PFSK-1 (cell line): ENCODE measurements at regions not wholly inside any gene's neighbourhood (a gene's known extent, or its start where the extent isn't known, plus 50 kb on each side); places are given as distances from the start of the nearest gene placed in this dataset.

Source experiments
- FOXP2 ChIP-seq: optimal IDR thresholded peaks from 2 replicates; pipeline ENCODE3; 2011; ENCODE audit warnings: borderline replicate concordance, control low read depth, inconsistent platforms; ENCODE audit not compliant: insufficient read depth; ENCODE audit errors: extremely low read length, extremely low read depth
- POLR2AphosphoS5 ChIP-seq: IDR thresholded peaks from 2 replicates; pipeline ENCODE4 v1.6.1; 2012; ENCODE audit warnings: low read depth, mild to moderate bottlenecking, control low read depth, low read length, moderate library complexity
- REST ChIP-seq, 2 experiments: IDR thresholded peaks; 2 replicates each; pipeline versions ENCODE4 v1.6.1 to v1.8.0; 2011 to 2012; ENCODE audit warnings: low read depth in 2 of 2, low read length in 2 of 2, control low read depth in 1 of 2, inconsistent platforms in 1 of 2, mild to moderate bottlenecking in 1 of 2, moderate library complexity in 1 of 2; ENCODE audit not compliant: insufficient read depth in 1 of 2
- SIN3A ChIP-seq: IDR thresholded peaks from 2 replicates; pipeline ENCODE4 v1.6.1; 2012; ENCODE audit warnings: mild to moderate bottlenecking, low read length, moderate library complexity, borderline replicate concordance; ENCODE audit not compliant: insufficient read depth
- TAF1 ChIP-seq: IDR thresholded peaks from 2 replicates; pipeline ENCODE4 v1.6.1; 2012; ENCODE audit warnings: low read length, control low read depth, borderline replicate concordance; ENCODE audit not compliant: insufficient read depth

GRCh38 chr2:105643405-105644173, 101.1 kb upstream of the NCK2 start:
- no peak for TF ChIP-seq SIN3A
- no peak for TF ChIP-seq REST (IDR thresholded peaks at IDR 0.05; ENCODE audit: insufficient read depth in 1 of 2, low read depth in 2 of 2, low read length in 2 of 2)
- no peak for TF ChIP-seq FOXP2
- TF ChIP-seq TAF1: no peak

GRCh38 chr2:105641389-105641811, 103.3 kb upstream of the NCK2 start:
- TF ChIP-seq TAF1 (no peak), REST (IDR thresholded peaks at IDR 0.05; ENCODE audit: insufficient read depth in 1 of 2, low read depth in 2 of 2, low read length in 2 of 2) (no peak), FOXP2 (no peak), SIN3A (no peak), POLR2AphosphoS5 (no peak)

- no peak for TF ChIP-seq TAF1
- TF ChIP-seq POLR2AphosphoS5: no peak
- no peak for TF ChIP-seq FOXP2
- TF ChIP-seq REST (IDR thresholded peaks at IDR 0.05; ENCODE audit: insufficient read depth in 1 of 2, low read depth in 2 of 2, low read length in 2 of 2): no peak
- TF ChIP-seq SIN3A: no peak
Measured at GRCh38 chr2:105640246-105640645, 104.5 kb upstream of the NCK2 start.

GRCh38 chr2:105636109-105636740, 108.5 kb upstream of the NCK2 start:
- TF ChIP-seq REST (IDR thresholded peaks at IDR 0.05; ENCODE audit: insufficient read depth in 1 of 2, low read depth in 2 of 2, low read length in 2 of 2) (no peak), SIN3A (no peak), TAF1 (no peak), FOXP2 (no peak), POLR2AphosphoS5 (no peak)
